Fibroblast of the aortic adventitia (primary cell): ENCODE measurements at regions not wholly inside any gene's neighbourhood (a gene's known extent, or its start where the extent isn't known, plus 50 kb on each side); places are given as distances from the start of the nearest gene placed in this dataset.

Source experiments
- DNase-seq: peaks from one replicate; pipeline ENCODE4 v3.0.0-alpha.2; 2010; ENCODE audit warnings: low read depth
- H3K4me3 ChIP-seq: 2 replicates; pipeline ENCODE4 v1.5.1; 2011; ENCODE audit warnings: low read depth, mild to moderate bottlenecking, control low read depth, low read length, moderate library complexity
- TF ChIP-seq, protein P1 (sequence below): IDR thresholded peaks from 2 replicates; pipeline ENCODE4 v1.5.1; 2011; ENCODE audit warnings: mild to moderate bottlenecking, low read length, control low read depth, inconsistent platforms; ENCODE audit not compliant: insufficient read depth

DNA sequence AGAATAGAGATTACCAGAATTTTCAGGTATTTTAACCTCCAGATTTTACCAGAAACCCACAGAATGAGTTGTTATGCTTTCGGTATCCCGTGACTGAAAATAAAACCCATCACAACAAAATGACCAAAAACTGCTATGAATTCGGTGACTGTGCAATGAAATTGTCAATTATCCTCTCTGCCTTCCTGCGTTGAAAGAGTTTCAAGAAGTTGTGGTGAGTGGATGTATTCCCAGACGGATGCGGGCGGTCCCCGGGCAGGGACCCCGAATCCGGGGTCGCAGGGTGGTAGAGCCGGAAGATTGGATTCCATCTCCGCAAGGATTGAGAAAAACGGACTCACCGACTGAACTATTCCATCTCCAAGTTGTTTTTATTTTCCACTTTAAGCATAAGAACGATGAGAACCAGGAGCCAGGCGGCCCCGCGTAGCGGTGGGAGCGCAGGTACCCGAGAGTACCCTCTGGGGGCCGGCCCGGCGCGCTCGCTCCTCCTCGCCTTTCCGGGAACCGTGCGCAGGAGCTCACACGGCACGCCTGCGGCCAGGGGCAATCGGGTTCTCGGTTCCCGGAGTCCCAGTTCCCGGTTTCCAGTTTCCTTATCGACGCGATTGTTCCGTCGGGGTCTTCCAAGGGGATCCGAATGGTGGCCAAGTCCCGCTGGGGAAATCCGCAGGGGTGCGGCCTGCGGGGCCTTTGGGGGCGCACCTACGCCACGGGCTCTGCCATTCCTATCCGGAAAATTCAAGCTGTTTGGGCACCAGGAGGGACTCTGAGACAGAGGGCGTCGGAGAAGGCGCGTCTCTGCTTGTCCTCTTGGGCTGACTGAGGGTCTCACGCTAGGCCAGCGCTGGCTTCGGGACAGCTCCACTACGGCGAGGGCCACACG lies 104.9 kb upstream of the PRDM1 start:
- H3K4me3 ChIP-seq, result peak overlapping the region; percentile 48
- no peak for DNase-seq
- TF ChIP-seq, protein P1, sequence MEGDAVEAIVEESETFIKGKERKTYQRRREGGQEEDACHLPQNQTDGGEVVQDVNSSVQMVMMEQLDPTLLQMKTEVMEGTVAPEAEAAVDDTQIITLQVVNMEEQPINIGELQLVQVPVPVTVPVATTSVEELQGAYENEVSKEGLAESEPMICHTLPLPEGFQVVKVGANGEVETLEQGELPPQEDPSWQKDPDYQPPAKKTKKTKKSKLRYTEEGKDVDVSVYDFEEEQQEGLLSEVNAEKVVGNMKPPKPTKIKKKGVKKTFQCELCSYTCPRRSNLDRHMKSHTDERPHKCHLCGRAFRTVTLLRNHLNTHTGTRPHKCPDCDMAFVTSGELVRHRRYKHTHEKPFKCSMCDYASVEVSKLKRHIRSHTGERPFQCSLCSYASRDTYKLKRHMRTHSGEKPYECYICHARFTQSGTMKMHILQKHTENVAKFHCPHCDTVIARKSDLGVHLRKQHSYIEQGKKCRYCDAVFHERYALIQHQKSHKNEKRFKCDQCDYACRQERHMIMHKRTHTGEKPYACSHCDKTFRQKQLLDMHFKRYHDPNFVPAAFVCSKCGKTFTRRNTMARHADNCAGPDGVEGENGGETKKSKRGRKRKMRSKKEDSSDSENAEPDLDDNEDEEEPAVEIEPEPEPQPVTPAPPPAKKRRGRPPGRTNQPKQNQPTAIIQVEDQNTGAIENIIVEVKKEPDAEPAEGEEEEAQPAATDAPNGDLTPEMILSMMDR, result no peak

DNA sequence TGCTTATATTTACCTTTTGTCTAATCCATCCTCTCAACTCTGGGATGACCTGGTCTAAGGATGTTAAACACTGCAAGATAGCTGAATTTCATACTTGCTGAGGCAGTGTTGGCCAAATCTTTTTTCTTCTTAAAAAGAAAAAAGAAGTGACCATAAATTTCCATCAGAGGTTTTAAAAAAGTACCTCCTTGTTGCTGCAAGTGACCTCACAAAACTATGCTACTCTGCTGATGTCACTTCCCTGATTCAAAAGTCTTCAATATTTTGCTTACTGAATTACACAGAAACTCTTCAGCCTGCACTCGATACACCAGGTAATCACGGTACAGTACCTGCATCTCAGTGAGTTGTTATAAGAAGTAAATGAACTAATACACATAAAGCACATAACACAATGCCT lies 107.2 kb upstream of the PRDM1 start:
- DNase-seq, result no peak
- TF ChIP-seq, protein P1, result no peak
- H3K4me3 ChIP-seq, result no peak overlapping the region

DNA sequence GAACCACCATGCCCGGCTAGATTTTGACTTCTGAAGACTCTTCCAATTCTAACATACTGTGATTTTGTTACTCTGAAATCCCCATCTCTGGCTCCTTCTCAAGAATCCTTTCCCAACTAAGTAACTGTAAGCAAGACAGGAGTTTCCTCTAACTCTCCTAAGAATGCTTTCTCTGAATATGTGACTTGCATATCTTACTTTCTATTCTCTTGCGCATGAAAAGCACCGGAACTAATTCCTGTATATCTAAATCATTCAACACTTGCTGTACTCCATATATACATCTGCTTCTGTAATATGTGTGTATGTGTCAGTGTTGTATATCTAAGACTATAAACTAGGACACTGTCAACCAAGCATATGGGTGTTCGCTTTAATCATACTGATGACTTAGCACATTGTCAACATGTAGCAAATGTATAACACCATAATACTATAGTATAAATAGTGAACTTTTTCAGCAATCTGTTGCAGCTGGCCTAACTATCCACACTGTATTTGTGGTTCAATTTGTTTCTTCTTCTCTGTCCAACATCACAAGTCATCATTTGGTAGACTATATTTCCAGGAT lies 108.1 kb upstream of the PRDM1 start:
- H3K4me3 ChIP-seq, result no peak overlapping the region
- no peak for DNase-seq
- TF ChIP-seq, protein P1, result no peak

DNA sequence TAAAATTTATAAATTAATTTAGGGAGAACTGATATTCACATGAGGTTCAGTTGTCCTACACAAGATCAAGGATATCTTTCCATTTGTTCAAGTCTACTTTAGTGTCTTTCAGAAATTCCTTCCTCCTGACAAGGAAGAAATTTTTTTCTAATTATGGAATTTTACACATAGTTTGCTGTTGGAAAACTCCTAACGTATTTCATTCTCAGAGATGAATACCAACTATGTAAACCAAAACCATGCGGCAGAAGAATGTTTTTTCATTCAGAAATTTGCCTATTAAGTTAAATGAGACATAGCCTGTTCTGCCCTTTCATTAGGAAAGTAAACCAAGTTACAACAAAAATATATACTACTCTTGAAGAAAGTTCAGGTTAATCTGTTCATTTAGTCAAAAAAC lies 111.2 kb upstream of the PRDM1 start:
- TF ChIP-seq, protein P1, result no peak
- no peak for DNase-seq
- H3K4me3 ChIP-seq, result no peak overlapping the region

DNA sequence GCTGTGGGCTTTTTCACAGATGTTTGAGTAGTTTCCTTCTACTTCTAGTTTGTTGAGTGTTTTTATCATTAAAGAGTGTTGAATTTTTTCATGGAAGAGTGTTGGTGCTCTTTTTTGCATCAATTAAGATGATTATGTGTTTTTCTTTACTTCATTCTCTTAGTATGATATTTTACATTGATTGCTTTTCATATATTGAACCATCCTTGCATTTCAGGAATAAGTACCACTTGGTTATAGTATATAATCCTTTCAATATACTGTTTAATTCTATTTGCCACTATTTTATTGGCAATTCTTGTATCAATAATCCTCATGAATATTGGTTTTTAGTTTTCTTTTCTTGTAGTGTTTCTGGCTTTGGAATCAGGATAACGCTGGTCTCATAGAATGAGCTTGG lies 113.7 kb upstream of the PRDM1 start:
- no peak for DNase-seq
- TF ChIP-seq, protein P1, result no peak
- no peak overlapping the region for H3K4me3 ChIP-seq

DNA sequence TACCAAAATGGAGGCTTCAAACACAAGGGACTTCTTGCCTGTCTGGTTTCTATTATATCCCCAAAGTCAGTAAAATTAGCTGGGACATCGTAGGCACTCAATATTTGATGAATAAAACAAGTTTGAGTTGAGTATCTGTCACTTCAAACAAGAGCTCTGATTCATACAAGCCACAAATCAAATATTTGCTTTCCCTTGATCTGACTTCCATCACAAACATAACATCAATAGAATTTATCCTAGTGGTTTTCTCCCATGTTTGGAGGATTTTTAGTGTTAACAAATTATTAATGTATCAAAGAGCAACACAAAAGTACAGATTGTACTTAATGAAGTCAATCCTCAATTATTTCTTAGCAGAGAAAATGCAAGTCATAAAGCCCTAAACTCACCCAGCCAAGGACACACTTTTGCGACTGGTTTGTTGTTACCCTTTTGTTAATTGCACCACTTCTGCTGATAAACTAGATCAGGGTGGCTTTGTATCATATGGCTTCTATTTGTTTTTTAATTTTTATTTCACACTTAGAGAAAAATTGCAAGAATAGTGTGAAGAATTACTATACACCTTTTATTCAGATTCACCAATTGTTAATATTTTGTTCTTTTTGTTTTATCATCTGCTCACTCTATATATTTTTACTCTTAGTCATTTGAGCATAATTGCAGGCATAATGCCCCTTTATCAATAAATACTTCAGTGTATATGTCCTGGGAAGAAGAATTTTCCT lies 117.4 kb upstream of the PRDM1 start:
- DNase-seq, result no peak
- TF ChIP-seq, protein P1, result no peak
- no peak overlapping the region for H3K4me3 ChIP-seq
